SK-N-SH (cell line): ENCODE measurements at regions not wholly inside any gene's neighbourhood (a gene's known extent, or its start where the extent isn't known, plus 50 kb on each side); places are given as distances from the start of the nearest gene placed in this dataset.

Experiments used
- CTCF ChIA-PET: fragments of 300-600, 350-600 bp; formaldehyde crosslinking; extraction: SDS; loops from one replicate; lab custom pipeline; 2021; lab: Yijun Ruan, JAX
- POLR2A ChIA-PET: fragments of 350-600 bp; sonication (Branson Sonifier 250); formaldehyde crosslinking; extraction: SDS; loops from one replicate; lab custom pipeline; 2020; ENCODE audit warnings: antibody characterized with exemption, inconsistent platforms; lab: Yijun Ruan, JAX
- DNase-seq: peaks from one replicate; pipeline ENCODE4 v3.0.0; 2012
- H2AFZ ChIP-seq: fragments of 200-600 bp; sonication (generic); 2 replicates; pipeline ENCODE4 v1.8.1; 2016; ENCODE audit warnings: antibody characterized with exemption, mild to moderate bottlenecking, low read depth
- H3F3A ChIP-seq: fragments of 200-600 bp; sonication (generic); replicated peaks from 2 replicates; pipeline ENCODE3; 2016; ENCODE audit warnings: antibody characterized with exemption, mild to moderate bottlenecking; ENCODE audit not compliant: insufficient read depth
- H3K27ac ChIP-seq, 2 experiments: fragments of 200-500 bp in 1 of 2; fragments of 200-600 bp in 1 of 2; sonication (Bioruptor generic) in 1 of 2; sonication (generic), shearing (Covaris generic) in 1 of 2; 2 replicates each; pipeline versions ENCODE4 v1.5.1 to v1.6.1; 2014 to 2016; ENCODE audit warnings: low read depth in 2 of 2, inconsistent platforms in 1 of 2, low read length in 1 of 2, mild to moderate bottlenecking in 1 of 2, mixed read lengths in 1 of 2
- H3K27me3 ChIP-seq: fragments of 200-600 bp; sonication (generic), shearing (Covaris generic); 2 replicates; pipeline ENCODE4 v1.6.1; 2016; ENCODE audit warnings: mixed run types; ENCODE audit not compliant: insufficient read depth
- H3K36me3 ChIP-seq, 2 experiments: fragments of 200-500 bp in 1 of 2; fragments of 200-600 bp in 1 of 2; sonication (Bioruptor generic) in 1 of 2; sonication (generic) in 1 of 2; replicated peaks in 1 of 2; 2 replicates each; pipeline versions ENCODE3 to v1.5.1; 2014 to 2016; ENCODE audit warnings: low read length in 1 of 2, mild to moderate bottlenecking in 1 of 2; ENCODE audit not compliant: insufficient read depth in 2 of 2, control insufficient read depth in 1 of 2
- H3K4me1 ChIP-seq, 2 experiments: fragments of 200-500 bp in 1 of 2; fragments of 200-600 bp in 1 of 2; sonication (Bioruptor generic) in 1 of 2; sonication (generic), shearing (Covaris generic) in 1 of 2; 2 replicates each; pipeline versions ENCODE4 v1.5.1 to v1.6.1; 2014 to 2016; ENCODE audit warnings: low read depth in 1 of 2, low read length in 1 of 2, mixed run types in 1 of 2; ENCODE audit not compliant: insufficient read depth in 2 of 2, control insufficient read depth in 1 of 2
- H3K4me2 ChIP-seq: fragments of 200-600 bp; sonication (generic), shearing (Covaris generic); 2 replicates; pipeline ENCODE4 v1.6.1; 2017; ENCODE audit warnings: mixed run types
- H3K4me3 ChIP-seq, 2 experiments: fragments of 200-500 bp in 1 of 2; fragments of 200-600 bp in 1 of 2; sonication (Bioruptor generic) in 1 of 2; sonication (generic), shearing (Covaris generic) in 1 of 2; 2 replicates each; pipeline versions ENCODE4 v1.5.1 to v1.8.1; 2014 to 2016; ENCODE audit warnings: low read depth in 2 of 2, inconsistent platforms in 1 of 2, low read length in 1 of 2, mild to moderate bottlenecking in 1 of 2, mixed read lengths in 1 of 2, moderate library complexity in 1 of 2
- H3K79me2 ChIP-seq: fragments of 200-600 bp; sonication (generic); 2 replicates; pipeline ENCODE4 v1.8.1; 2017; ENCODE audit warnings: mild to moderate bottlenecking; ENCODE audit not compliant: insufficient read depth
- H3K9ac ChIP-seq: fragments of 200-600 bp; sonication (generic); 2 replicates; pipeline ENCODE4 v1.6.1; 2017; ENCODE audit warnings: mixed run types
- H3K9me2 ChIP-seq: fragments of 200-600 bp; sonication (generic); 2 replicates; pipeline ENCODE4 v1.6.1; 2017; ENCODE audit warnings: mixed run types
- H3K9me3 ChIP-seq: fragments of 200-600 bp; sonication (generic); 2 replicates; pipeline ENCODE4 v1.6.1; 2017; ENCODE audit warnings: mixed run types, mild to moderate bottlenecking, moderate library complexity
- H4K20me1 ChIP-seq: fragments of 200-600 bp; sonication (generic); 2 replicates; pipeline ENCODE4 v1.6.1; 2017; ENCODE audit warnings: mild to moderate bottlenecking, mixed run types; ENCODE audit not compliant: insufficient read depth
- CHD2 ChIP-seq: fragments of 150-350 bp; IDR thresholded peaks from 2 replicates; pipeline ENCODE4 v1.6.1; 2018; ENCODE audit warnings: low read length; ENCODE audit not compliant: partially characterized antibody
- EP300 ChIP-seq, 2 experiments: IDR thresholded peaks; 2 replicates each; pipeline versions ENCODE4 v1.4.0 to v1.6.1; 2012; ENCODE audit warnings: borderline replicate concordance in 1 of 2, low read depth in 1 of 2, low read length in 1 of 2
- EZH2phosphoT487 ChIP-seq: fragments of 200-600 bp; sonication (generic); IDR thresholded peaks from 2 replicates; pipeline ENCODE4 v1.6.1; 2017; ENCODE audit warnings: low read depth, mixed run types, mild to moderate bottlenecking, antibody characterized with exemption, moderate library complexity, borderline replicate concordance
- FOXJ3 ChIP-seq: sonication (generic); formaldehyde crosslinking; IDR thresholded peaks from 2 replicates; pipeline ENCODE4 v1.5.1; 2020; ENCODE audit warnings: mild to moderate bottlenecking, missing genetic modification reagents
- FOXM1 ChIP-seq: IDR thresholded peaks from 2 replicates; pipeline ENCODE4 v1.4.0; 2012; ENCODE audit warnings: low read depth, mild to moderate bottlenecking
- GABPA ChIP-seq: IDR thresholded peaks from 2 replicates; pipeline ENCODE4 v1.4.0; 2012; ENCODE audit warnings: low read depth, mild to moderate bottlenecking
- GATA2 ChIP-seq: sonication (generic); formaldehyde crosslinking; IDR thresholded peaks from 2 replicates; pipeline ENCODE4 v1.5.0; 2020; ENCODE audit warnings: mild to moderate bottlenecking, missing genetic modification reagents
- JUND ChIP-seq: IDR thresholded peaks from 2 replicates; pipeline ENCODE4 v1.4.0; 2012
- MXI1 ChIP-seq: IDR thresholded peaks from 2 replicates; pipeline ENCODE4 v1.6.1; 2012; ENCODE audit warnings: mild to moderate bottlenecking, low read depth, low read length, improper control_type of control experiment
- NFIC ChIP-seq: IDR thresholded peaks from 2 replicates; pipeline ENCODE4 v1.4.0; 2012; ENCODE audit warnings: borderline replicate concordance
- NRF1 ChIP-seq: IDR thresholded peaks from 2 replicates; pipeline ENCODE4 v1.6.1; 2012; ENCODE audit warnings: low read depth, mild to moderate bottlenecking, low read length
- RCOR1 ChIP-seq: fragments of 150-350 bp; IDR thresholded peaks from 2 replicates; pipeline ENCODE4 v1.6.1; 2017; ENCODE audit warnings: antibody characterized with exemption, low read length
- RFX5 ChIP-seq: IDR thresholded peaks from 2 replicates; pipeline ENCODE4 v1.6.1; 2012; ENCODE audit warnings: mild to moderate bottlenecking, improper control_type of control experiment, low read length
- SIN3A ChIP-seq: IDR thresholded peaks from 2 replicates; pipeline ENCODE4 v1.6.1; 2012; ENCODE audit warnings: low read depth, mild to moderate bottlenecking, low read length, moderate library complexity, borderline replicate concordance
- TAF1 ChIP-seq: IDR thresholded peaks from 2 replicates; pipeline ENCODE4 v1.6.1; 2012; ENCODE audit warnings: low read depth, mild to moderate bottlenecking, low read length, moderate library complexity, borderline replicate concordance
- USF1 ChIP-seq: IDR thresholded peaks from 2 replicates; pipeline ENCODE4 v1.4.0; 2012; ENCODE audit warnings: low read depth, borderline replicate concordance
- YY1 ChIP-seq: IDR thresholded peaks from 2 replicates; pipeline ENCODE4 v1.4.0; 2012; ENCODE audit warnings: low read depth, mild to moderate bottlenecking
- ZBTB33 ChIP-seq: IDR thresholded peaks from 2 replicates; pipeline ENCODE4 v1.4.0; 2012; ENCODE audit warnings: low read depth, borderline replicate concordance
- WGBS: methylation state at CpG from one replicate; pipeline ENCODE4 v1.1.6; 2017; ENCODE audit warnings: low lambda C conversion rate; 5-methylcytosine and 5-hydroxymethylcytosine counted together

GRCh38 chr14:71682337-71682736, 249.9 kb upstream of the RGS6 start:
- TF ChIP-seq EP300 (IDR thresholded peaks at IDR 0.05; ENCODE audit: borderline replicate concordance in 1 of 2, low read depth in 1 of 2, low read length in 1 of 2) (no peak), GABPA (no peak), CHD2 (no peak), FOXJ3 (CRISPR knock-in tag) (no peak), NRF1 (no peak), RFX5 (no peak), RCOR1 (no peak), SIN3A (no peak)
- POLR2A ChIA-PET: no interaction called here
- peaks cover 7% of the 10 kb centered on the region in 2 experiments for H3K4me1 ChIP-seq
- H3K9ac ChIP-seq: no peak overlapping the region
- WGBS: 92% methylated on average over 3 of the region's 3 CpGs
- H3K9me3 ChIP-seq: no peaks in the 10 kb centered on the region
- no peak overlapping the region for H3K27ac ChIP-seq
- H3K36me3 ChIP-seq: peaks cover 0 to 3% of the 10 kb centered on the region in 2 experiments
- no peak for DNase-seq
- H3K27me3 ChIP-seq: no peaks in the 10 kb centered on the region
- H3K4me3 ChIP-seq: no peak overlapping the region
- H3F3A ChIP-seq: no peaks in the 10 kb centered on the region
- CTCF ChIA-PET: no interaction called here
- H3K9me2 ChIP-seq: no peaks in the 10 kb centered on the region
- H3K79me2 ChIP-seq: no peaks in the 10 kb centered on the region
- H4K20me1 ChIP-seq: no peaks in the 10 kb centered on the region
- H2AFZ ChIP-seq: no peak overlapping the region
- H3K4me2 ChIP-seq: no peak overlapping the region

GRCh38 chr14:71684323-71684722, 247.9 kb upstream of the RGS6 start:
- no peak for DNase-seq
- Histone ChIP-seq H3K9me3 (no peaks in the 10 kb centered on the region), H3K4me2 (no peak overlapping the region), H3K27me3 (no peaks in the 10 kb centered on the region), H3K4me3 (no peak overlapping the region), H3K9ac (no peak overlapping the region), H3K36me3 (peaks cover under 1 to 3% of the 10 kb centered on the region in 2 experiments), H3K27ac (no peak overlapping the region), H3K79me2 (no peaks in the 10 kb centered on the region), H3K4me1 (peaks cover 7 to 11% of the 10 kb centered on the region in 2 experiments), H2AFZ (no peak overlapping the region), H3K9me2 (no peaks in the 10 kb centered on the region), H4K20me1 (no peaks in the 10 kb centered on the region), H3F3A (no peaks in the 10 kb centered on the region)
- 96% methylated on average over 15 of the region's 15 CpGs for WGBS
- no peak for TF ChIP-seq TAF1
- no peak for TF ChIP-seq RFX5
- TF ChIP-seq USF1: no peak
- no peak for TF ChIP-seq JUND
- no peak for TF ChIP-seq GATA2 (CRISPR knock-in tag)
- TF ChIP-seq MXI1: no peak
- no peak for TF ChIP-seq RCOR1
- no peak for TF ChIP-seq YY1
- TF ChIP-seq NFIC: no peak
- TF ChIP-seq FOXM1: no peak
- no peak for TF ChIP-seq ZBTB33
- no peak for TF ChIP-seq EZH2phosphoT487
- POLR2A ChIA-PET: interaction anchor here (0.6 kb wide), 1 partner anchor 447 kb away, joined by 3 read pairs; no protein-coding TSS in a partner anchor
- CTCF ChIA-PET: no interaction called here
